ENCODE measurements at regions not wholly inside any gene's neighbourhood (a gene's known extent, or its start where the extent isn't known, plus 50 kb on each side); places are given as distances from the start of the nearest gene placed in this dataset.

DNA sequence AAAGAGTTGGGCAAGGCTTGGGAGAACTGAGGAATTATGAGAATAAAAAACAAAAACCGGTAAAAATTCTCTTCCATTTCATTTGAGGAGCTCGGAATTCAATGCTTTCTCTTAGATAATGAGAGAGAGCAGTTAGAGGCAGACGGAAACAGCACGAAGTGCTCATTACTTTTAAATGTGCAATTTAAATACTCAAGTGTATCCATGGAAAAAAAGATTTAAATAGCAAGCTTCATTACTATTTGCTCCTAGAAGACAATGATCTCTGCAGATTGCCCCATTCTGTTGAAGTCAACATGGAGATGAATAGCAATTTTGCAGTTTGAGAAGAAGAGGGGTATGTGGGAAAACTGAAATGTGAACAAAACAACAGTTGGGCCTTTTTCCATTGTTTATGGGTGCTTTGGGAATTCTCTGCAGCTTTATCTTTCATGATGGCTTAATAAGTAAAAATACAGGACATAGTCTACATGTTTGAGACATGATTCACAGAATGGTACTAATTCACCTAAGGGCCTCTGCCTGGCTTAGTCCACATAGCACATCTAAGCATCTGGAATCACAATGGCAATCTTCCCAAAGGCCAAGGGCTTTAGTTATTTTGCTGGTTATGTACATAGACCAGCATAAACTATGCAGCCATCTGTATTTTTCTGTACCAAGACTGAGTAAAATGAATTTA, 512.7 kb upstream of the FAT1 start:
- H3K4me3 ChIP-seq = no peak overlapping the region
- H3K27ac ChIP-seq (ENCODE audit: low read depth in 1 of 2, low read length in 1 of 2) = no peak overlapping the region
- H3K4me1 ChIP-seq (ENCODE audit: control insufficient read depth in 5 of 5, insufficient read depth in 5 of 5, low read length in 5 of 5) = no peaks in the 10 kb centered on the region
- DNase-seq (no peak), ATAC-seq (ENCODE audit: insufficient read depth, low FRiP score) (no peak)
- no peaks in the 10 kb centered on the region for H3K27me3 ChIP-seq (ENCODE audit: control insufficient read depth in 3 of 3, insufficient read depth in 3 of 3, low read length in 2 of 3)
- peaks cover 0 to 2% (median 0%) of the 10 kb centered on the region in 4 donors for H3K9me3 ChIP-seq (ENCODE audit: control insufficient read depth in 4 of 4, insufficient read depth in 3 of 4, low read length in 3 of 4)
- TF ChIP-seq, protein P1, sequence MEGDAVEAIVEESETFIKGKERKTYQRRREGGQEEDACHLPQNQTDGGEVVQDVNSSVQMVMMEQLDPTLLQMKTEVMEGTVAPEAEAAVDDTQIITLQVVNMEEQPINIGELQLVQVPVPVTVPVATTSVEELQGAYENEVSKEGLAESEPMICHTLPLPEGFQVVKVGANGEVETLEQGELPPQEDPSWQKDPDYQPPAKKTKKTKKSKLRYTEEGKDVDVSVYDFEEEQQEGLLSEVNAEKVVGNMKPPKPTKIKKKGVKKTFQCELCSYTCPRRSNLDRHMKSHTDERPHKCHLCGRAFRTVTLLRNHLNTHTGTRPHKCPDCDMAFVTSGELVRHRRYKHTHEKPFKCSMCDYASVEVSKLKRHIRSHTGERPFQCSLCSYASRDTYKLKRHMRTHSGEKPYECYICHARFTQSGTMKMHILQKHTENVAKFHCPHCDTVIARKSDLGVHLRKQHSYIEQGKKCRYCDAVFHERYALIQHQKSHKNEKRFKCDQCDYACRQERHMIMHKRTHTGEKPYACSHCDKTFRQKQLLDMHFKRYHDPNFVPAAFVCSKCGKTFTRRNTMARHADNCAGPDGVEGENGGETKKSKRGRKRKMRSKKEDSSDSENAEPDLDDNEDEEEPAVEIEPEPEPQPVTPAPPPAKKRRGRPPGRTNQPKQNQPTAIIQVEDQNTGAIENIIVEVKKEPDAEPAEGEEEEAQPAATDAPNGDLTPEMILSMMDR (IDR thresholded peaks at IDR 0.05; ENCODE audit: control extremely low read depth, extremely low read depth) = no peak
- no peaks in the 10 kb centered on the region for H3K36me3 ChIP-seq (ENCODE audit: control insufficient read depth in 4 of 4, insufficient read depth in 4 of 4, low read length in 4 of 4)
- WGBS, 2 donors = 89 to 90% methylated on average over 4 of the region's 4 CpGs
- H3K9ac ChIP-seq (ENCODE audit: insufficient read depth in 1 of 2, low read length in 2 of 2) = no peak overlapping the region

GRCh38 chr4:187238646-187239045, 515.0 kb upstream of the FAT1 start:
- Histone ChIP-seq H3K9me3 (ENCODE audit: control insufficient read depth in 4 of 4, insufficient read depth in 3 of 4, low read length in 3 of 4) (peaks cover 0 to 2% (median 0%) of the 10 kb centered on the region in 4 donors), H3K9ac (ENCODE audit: insufficient read depth in 1 of 2, low read length in 2 of 2) (no peak overlapping the region), H3K27me3 (ENCODE audit: control insufficient read depth in 3 of 3, insufficient read depth in 3 of 3, low read length in 2 of 3) (no peaks in the 10 kb centered on the region), H3K36me3 (ENCODE audit: control insufficient read depth in 4 of 4, insufficient read depth in 4 of 4, low read length in 4 of 4) (no peaks in the 10 kb centered on the region), H3K27ac (ENCODE audit: low read depth in 1 of 2, low read length in 1 of 2) (no peak overlapping the region), H3K4me3 (no peak overlapping the region), H3K4me1 (ENCODE audit: control insufficient read depth in 5 of 5, insufficient read depth in 5 of 5, low read length in 5 of 5) (no peaks in the 10 kb centered on the region)
- DNase-seq = no peak
- TF ChIP-seq, protein P1 (IDR thresholded peaks at IDR 0.05; ENCODE audit: control extremely low read depth, extremely low read depth) = no peak
- no peak for ATAC-seq (ENCODE audit: insufficient read depth, low FRiP score)

DNA sequence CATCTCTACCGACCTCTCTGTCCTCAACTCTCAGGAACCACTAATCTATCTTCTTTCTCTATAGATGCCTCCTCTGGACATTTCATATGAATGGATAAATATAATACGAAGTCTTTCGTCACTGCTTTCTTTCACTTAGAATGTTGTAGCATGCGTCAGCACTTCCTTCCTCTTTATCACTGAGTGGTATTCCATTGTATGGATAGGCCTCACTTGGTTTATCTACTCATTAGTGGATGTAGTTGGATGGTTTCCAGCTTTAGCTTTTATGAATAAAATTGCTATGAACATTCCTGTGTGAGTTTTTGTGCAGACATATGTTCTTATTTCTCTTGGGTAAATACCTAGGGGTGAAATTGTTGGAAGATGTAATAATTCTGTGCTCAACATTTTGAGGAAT, 528.2 kb upstream of the FAT1 start:
- no peaks in the 10 kb centered on the region for H3K27me3 ChIP-seq (ENCODE audit: control insufficient read depth in 3 of 3, insufficient read depth in 3 of 3, low read length in 2 of 3)
- WGBS, 2 donors = 60 to 62% methylated on average over 4 of the region's 4 CpGs
- DNase-seq (no peak), ATAC-seq (ENCODE audit: insufficient read depth, low FRiP score) (no peak)
- H3K4me1 ChIP-seq (ENCODE audit: control insufficient read depth in 5 of 5, insufficient read depth in 5 of 5, low read length in 5 of 5) = no peaks in the 10 kb centered on the region
- no peaks in the 10 kb centered on the region for H3K36me3 ChIP-seq (ENCODE audit: control insufficient read depth in 4 of 4, insufficient read depth in 4 of 4, low read length in 4 of 4)
- no peak overlapping the region for H3K9ac ChIP-seq (ENCODE audit: insufficient read depth in 1 of 2, low read length in 2 of 2)
- H3K4me3 ChIP-seq = no peak overlapping the region
- TF ChIP-seq, protein P1 (IDR thresholded peaks at IDR 0.05; ENCODE audit: control extremely low read depth, extremely low read depth) = no peak
- no peaks in the 10 kb centered on the region for H3K9me3 ChIP-seq (ENCODE audit: control insufficient read depth in 4 of 4, insufficient read depth in 3 of 4, low read length in 3 of 4)
- no peak overlapping the region for H3K27ac ChIP-seq (ENCODE audit: low read depth in 1 of 2, low read length in 1 of 2)

GRCh38 chr4:187256897-187257296, 533.2 kb upstream of the FAT1 start:
- H3K27ac ChIP-seq (ENCODE audit: low read depth in 1 of 2, low read length in 1 of 2) = no peak overlapping the region
- no peak overlapping the region for H3K9ac ChIP-seq (ENCODE audit: insufficient read depth in 1 of 2, low read length in 2 of 2)
- no peak for ATAC-seq (ENCODE audit: insufficient read depth, low FRiP score)
- peaks cover 0 to 2% (median 0%) of the 10 kb centered on the region in 4 donors for H3K9me3 ChIP-seq (ENCODE audit: control insufficient read depth in 4 of 4, insufficient read depth in 3 of 4, low read length in 3 of 4)
- TF ChIP-seq, protein P1 (IDR thresholded peaks at IDR 0.05; ENCODE audit: control extremely low read depth, extremely low read depth) = no peak
- H3K4me1 ChIP-seq (ENCODE audit: control insufficient read depth in 5 of 5, insufficient read depth in 5 of 5, low read length in 5 of 5) = no peaks in the 10 kb centered on the region
- no peaks in the 10 kb centered on the region for H3K36me3 ChIP-seq (ENCODE audit: control insufficient read depth in 4 of 4, insufficient read depth in 4 of 4, low read length in 4 of 4)
- no peaks in the 10 kb centered on the region for H3K27me3 ChIP-seq (ENCODE audit: control insufficient read depth in 3 of 3, insufficient read depth in 3 of 3, low read length in 2 of 3)
- no peak for DNase-seq
- H3K4me3 ChIP-seq = no peak overlapping the region
- 74 to 77% methylated on average over 6 of the region's 6 CpGs for WGBS, 2 donors
